ENCODE measurements at regions not wholly inside any gene's neighbourhood (a gene's known extent, or its start where the extent isn't known, plus 50 kb on each side); places are given as distances from the start of the nearest gene placed in this dataset.
"Not testable (repeated sequence)": the region's sequence is repeated elsewhere in the genome, so short reads cannot be mapped to it uniquely, and the experiment has no call there.

DNA sequence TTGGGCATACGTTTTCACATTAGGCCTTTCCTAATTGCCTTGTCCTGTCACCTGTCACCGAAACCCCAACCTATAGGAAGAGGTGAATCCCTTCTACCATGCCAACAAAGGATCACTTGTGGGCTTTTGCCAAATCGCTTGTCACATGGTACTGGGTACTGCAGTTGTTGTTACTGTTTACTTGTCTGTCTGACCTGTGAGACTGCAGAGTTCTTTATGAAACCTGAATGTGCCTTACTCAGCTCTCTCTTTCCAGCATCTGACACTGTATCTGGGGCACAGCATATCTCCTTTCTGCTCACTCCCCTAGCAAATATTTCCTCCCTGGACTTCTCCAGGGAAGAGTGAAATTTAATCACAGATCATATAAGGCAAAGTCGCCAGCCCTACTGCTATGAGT is 1272.4 kb downstream of the CDH8 start:
- DNase-seq: no peak

DNA sequence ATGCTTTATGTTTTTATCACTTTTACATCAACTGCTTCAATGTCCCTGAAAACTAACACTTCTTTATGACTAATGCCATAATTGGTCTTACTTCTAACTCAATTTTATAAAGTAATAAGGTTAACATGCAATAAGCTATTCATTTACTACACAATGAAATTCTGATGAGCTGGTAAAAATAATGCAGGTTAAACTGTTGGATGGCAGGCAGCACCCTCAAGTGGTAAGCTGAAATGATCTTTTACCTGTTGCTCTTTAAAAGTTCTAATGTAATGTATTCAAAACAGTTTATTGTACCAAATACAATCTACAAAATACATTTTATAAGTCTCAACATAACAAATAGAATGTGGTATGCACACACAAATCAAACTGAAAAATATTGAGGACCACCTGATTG is 1280.3 kb downstream of the CDH8 start:
- peak in 1 of 2 experiments; percentile 6 for DNase-seq

DNA sequence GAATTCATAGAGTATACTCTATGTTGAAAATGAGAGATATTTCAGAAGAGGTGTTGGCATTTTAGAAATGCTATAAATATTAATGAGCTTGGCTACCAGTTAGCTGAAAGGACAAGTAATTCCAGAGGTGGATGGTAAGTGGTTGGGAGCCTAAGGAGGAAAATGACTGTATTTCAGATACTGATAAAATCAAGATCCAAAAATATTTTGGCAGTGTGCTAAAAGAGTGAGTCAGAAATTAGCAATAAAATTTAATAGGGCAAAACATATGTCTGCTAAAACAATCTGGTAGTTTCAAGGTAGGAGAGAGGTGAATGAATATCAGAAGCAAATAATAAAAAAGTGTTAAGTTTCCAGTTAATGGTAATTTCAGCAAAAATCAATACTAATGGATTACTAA is 1287.9 kb downstream of the CDH8 start:
- no peak for DNase-seq

DNA sequence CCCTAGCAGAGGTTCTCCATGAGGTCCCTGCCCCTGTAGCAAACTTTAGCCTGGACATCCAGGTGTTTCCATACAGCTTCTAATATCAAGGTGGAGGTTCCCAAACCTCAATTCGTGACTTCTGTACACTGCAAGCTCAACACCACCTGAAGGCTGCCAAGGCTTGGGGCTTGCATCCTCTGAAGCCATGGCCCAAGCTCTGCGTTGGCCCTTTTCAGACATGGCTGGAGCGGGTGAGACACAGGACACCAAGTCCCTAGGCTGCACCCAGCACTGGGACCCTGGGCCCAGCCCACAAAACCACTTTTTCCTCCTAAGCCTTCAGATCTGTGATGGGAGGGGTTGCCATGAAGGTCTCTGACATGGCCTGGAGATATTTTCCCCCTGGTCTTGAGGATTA is 1292.0 kb downstream of the CDH8 start:
- DNase-seq: no peak

DNA sequence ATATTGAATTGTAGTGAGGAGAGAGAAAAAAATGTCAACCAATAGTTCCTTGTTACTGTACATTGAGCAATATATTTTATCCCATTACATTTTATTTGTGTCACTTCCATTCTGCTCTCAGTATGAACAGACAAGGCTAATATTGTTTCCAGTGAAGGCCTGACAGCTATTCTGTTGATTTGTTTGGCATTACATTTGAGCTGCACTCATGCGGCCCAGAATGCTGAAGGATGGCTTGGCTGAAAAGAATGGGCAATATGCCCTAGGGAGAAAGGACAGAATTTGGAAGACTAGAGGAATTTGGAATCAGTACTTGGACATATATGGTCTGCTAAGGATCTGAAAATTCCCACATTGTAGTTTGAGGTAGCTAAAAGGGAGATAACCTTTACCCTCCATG is 1294.4 kb downstream of the CDH8 start:
- DNase-seq: no peak

DNA sequence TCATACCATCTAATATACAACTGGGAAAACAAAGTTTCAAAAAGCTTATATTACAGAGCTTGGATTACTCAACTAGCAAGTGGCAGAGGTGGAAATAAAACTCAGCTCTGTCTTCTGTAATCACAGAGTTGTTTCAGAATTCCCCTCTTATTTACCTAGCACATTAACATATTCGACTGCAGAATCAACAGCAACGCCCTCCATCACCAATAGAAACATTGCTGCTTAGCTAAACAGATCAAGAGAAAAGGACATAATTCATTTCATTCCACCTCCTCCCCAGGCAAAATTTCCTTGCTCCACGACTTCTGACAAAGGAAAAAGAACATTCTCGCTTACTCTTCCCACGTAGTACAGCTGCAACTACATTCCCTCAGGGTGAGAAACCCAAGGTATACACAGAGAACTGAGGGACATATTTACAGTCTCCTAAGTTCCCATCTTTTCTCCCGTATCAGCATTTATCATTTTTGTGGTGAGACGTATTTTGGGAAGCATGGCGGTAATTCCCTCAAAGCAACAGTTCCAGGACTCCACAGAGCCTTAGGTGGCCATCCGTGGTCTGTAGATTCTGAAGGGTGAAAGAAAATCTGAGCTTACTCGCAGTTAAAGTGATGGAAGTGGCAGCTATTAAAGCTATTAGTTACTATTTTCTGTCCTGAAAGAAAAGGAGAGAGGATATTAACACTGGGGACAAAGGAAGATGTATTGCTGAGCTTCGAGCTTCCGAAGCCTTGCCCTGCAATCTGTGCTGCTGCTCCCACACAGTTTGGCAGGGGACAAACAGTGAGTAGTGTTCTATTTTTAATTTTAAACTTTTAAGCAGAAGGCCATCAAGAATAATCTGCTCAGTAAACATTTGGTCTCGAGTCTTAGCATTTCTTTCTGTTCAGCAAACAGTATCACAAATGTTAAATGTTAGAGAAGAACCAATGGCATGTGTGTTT is 1296.2 kb downstream of the CDH8 start:
- no peak for DNase-seq

DNA sequence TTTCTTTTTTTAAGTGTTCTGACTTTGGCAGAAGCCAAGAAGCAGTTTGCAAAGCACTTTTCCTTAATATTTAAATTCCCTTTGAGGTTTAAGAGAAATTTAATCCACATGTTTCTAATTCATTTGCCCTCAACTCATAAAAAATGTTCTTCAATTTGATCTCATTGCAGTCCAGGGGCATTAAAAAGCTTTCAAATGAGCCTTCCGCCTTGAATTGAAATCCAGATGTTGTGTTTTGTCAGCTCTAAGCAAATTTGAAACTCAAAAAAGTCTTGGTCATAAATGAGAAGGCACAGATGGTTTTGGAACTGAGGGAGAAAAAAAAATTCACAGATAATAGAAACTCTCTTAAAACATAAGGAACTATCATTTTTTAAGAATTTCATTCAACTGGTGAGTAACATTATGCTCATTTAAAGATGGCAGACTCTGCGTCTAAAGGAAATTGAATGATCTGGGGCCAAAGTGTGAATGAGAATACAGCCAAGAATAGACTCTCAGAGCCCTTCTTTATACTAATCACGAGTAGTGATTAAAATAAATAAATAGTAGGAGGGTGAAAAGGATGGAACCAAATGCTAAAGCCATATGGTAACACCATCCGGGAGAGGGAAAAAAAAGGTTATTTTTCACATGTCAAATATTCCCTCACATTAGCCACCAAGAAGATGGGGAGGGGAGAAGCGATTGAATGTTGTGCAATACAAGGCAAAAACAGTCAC is 1304.7 kb downstream of the CDH8 start:
- no peak for DNase-seq

DNA sequence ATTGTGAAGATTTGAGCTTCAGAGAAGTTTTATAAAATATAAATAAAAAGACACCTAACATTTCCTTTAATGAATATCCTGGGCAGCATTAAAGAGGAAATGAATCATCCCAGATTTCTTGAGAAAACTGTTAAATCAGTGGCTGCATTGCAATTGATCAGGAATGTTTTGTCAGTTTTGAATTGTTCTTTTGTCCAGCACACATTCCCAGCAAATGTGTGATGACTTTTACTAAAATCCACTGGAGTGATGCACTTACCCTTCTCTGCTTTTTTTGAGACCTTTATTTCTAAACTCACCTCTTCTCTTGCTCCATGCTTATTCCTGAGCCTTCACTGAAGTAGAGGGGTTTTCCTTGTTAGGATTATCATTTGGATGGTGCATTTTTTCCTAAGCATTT is 1307.2 kb downstream of the CDH8 start:
- DNase-seq: no peak

DNA sequence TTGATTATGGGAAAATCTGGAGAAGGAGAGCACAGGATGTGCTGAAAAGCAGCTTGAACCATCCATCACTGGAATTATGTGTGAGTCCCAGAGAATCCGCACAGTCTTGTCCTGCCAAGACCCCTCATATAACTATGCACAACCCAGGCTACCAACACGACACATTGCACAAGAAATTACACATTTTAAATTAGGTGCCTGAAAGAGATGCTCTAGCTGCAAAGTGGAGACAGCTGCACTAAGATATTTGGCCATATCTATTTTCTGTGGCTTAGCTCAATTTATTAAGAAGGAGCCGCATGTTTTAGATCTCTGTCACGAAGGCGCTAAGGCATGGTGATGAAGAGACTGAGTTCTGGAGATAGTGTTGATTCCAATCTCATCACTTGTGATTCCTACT is 1308.4 kb downstream of the CDH8 start:
- DNase-seq: no peak

DNA sequence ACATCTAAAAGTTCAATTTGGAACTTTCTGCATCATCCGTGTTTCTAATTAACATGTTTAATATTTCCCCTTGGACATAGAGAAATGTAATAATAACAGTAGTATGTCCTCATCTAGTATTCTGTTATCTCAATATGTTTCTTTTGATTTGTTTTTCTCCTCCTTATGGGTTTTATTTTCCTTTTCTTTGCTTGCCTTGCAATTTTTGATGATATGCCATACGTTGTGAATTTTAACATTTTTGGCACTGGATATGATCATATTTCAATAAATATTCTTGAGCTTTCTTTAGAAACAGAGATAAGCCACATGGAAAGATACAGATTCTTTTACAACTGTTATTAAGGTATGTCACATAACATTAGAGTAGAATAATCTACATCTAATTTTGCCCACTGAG is 1316.2 kb downstream of the CDH8 start:
- DNase-seq: no peak

DNA sequence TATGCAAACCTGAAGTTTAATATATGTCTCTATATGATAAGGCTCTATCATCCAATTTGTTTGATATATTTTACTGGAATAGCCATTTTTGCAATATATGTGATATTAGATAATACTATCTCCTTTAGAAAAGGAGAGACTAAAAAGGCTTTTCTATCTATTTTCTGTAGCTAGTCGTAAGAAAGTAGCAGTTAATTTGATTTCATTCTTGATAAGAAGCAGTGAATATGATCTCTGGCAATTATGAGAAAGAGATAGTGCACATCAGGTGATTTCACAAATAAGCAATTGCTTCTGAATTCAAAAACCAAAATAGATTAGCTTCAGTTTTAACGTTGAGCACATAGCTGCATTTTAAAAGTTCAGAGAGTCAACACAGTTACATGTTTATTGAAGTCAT is 1318.4 kb downstream of the CDH8 start:
- DNase-seq: no peak

DNA sequence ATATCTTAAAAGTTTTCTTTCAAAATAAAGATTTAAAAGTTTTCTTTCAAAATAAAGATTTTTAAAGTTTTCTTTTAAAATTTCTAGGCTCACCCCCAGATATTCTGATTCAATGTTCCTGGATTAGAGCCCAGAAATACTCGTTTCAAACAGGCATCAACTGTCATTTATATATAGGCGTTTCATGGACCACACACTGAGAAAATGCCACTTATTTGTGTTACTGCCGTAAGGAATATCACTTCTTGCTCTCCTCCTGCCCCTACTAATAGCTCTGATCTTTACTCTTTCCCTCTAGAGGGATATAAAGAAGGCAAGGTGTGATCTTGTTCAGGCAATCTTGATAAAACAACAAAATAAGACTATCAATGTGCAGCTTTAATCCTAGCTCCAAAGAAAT is 1324.1 kb downstream of the CDH8 start:
- DNase-seq: no peak

DNA sequence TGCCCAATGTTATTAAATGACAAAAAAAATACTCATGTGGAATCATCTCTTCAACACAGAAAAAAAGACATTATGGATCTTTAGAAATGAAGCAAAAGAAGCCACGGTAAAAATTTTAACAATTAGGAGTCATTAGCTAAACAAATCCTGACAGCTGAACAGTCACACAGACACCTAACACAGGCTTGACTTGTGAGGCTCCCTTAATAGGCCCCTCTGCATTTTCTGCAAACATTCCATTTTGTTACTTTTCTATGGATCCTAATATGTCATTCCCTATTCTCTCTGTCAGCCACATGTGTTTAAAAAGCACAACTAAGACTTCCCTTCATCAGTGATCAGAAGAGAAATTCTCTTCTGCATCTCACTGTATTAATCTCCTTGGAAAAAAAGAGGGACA is 1331.5 kb downstream of the CDH8 start:
- DNase-seq: no peak

DNA sequence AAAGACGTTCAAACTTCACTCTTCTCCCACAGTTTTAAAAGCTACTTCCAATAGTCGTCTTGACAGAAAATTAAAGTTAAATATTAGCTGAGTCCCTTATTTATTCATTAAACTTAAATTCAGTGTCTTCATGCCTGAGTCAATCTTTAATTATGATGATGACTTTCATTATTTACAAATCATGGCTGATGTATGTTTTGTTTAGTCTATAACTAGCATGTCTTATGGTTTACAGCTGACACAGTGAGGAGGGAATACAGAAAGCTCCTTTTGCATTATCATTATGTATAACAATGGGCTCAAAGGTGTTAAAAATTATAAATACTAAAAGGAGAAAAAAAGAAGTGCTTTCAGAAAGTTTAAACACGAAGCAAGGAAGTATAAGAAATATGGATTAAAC is 1333.1 kb downstream of the CDH8 start:
- DNase-seq: no peak

DNA sequence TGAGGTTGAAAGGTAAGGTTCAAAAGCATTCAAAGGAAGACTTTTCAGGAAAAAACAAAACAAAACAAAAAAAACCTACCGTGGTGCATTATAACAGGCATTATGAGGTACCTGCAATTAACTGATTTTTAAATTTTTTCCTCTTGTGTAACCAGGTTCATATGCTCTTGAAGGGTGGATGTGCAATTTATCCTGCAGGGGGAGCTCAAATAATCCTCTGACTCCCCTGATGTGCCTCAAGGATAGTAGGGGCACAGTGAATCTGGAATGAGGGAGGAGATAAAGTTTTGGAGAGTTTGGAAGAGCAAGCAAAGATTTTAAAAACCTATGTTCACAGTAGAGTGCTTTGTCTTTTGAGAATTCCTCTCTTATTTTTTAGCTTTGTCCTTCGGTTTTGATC is 1349.4 kb downstream of the CDH8 start:
- DNase-seq: no peak

DNA sequence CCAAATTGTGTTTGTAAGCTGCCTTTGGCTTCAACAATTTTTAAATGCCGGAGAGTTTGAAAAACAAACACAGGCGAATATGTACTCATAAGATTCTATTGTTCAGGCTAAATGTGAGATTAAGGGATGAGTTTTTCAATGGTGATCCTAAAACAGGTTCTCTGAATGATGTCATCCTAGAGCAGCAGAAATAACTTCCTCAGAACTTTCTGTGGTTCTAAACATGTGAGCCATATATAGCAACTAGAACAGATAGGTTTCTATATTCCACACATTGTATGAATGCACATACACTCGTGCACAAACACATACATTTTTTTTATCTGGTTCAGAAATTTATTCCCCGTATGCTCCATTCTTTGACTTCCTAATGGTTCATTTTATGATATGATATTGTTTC is 1352.2 kb downstream of the CDH8 start:
- DNase-seq: no peak

DNA sequence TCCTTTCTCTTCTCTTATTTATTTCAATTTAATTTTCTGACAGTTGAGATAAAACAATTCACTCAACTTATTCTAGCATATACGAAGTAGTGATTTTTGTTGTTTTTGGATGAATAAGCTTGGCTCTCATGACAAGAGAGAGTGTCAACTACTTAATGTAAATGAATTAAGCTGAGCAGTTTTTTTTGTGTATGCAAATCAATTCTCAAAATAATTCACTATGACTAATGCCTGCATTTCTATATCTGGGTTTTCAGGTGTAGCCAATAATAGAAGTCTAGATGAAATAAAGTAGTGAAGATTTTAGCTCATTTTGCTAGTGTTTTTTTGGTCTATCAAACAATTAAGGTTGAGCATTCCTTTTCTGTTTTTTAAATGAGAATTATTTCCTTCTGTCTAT is 1354.0 kb downstream of the CDH8 start:
- DNase-seq: no peak

DNA sequence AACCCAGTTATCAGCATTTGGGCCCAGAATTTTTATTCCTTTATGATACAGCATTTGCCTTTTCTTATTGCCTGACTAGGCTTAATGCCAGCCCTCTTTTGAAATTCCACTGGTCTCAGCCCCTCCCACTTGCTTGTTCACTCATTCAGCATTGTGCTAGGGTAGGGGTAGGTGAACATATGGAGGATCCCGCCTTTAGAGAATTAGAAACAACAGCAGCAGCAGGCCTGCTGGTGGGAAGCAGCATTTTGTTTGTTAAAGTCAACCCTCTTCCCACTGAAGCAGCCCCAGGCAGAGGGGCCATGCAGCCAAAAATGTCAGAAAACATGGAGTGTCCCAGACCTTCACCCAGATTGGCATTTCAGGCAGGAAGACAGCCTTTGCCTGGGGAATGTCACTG is 1355.2 kb downstream of the CDH8 start:
- DNase-seq: no peak

DNA sequence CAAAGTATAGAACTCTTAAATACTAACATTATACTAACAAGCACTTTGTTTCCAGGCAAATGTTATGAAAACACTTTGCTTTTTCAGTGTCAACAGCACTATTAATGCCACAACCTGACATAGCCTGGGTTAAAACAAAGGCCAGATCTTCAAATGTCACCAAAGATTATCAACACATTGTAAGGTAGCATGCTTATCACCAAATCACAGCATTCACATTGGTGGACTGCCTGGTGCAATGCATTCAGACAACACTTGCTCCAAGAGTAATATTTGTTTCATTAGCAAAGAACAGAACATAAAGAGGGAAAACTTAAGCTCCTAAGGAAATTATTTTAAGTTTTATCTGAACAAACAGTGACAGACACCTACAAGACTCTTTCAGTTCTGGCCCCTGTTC is 1361.2 kb downstream of the CDH8 start:
- DNase-seq: no peak

DNA sequence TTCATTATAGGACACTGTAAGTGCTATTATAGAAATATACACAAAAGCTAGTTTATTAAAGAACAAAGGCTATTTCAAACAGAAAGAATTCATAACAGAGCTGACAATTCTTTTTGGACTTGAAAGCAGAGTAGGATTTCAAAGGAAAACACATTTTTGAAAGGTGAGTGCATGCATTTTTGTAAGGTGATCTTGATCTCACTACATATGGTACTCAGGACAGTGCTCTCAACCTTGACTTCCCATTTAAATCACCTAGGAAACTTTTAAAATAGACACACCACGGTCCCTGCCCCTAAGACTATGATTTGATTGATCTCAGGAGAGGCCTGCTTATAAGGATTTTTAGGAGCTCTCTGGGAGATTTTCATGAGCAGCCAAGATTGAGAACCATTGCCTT is 1362.0 kb downstream of the CDH8 start:
- DNase-seq: no peak

DNA sequence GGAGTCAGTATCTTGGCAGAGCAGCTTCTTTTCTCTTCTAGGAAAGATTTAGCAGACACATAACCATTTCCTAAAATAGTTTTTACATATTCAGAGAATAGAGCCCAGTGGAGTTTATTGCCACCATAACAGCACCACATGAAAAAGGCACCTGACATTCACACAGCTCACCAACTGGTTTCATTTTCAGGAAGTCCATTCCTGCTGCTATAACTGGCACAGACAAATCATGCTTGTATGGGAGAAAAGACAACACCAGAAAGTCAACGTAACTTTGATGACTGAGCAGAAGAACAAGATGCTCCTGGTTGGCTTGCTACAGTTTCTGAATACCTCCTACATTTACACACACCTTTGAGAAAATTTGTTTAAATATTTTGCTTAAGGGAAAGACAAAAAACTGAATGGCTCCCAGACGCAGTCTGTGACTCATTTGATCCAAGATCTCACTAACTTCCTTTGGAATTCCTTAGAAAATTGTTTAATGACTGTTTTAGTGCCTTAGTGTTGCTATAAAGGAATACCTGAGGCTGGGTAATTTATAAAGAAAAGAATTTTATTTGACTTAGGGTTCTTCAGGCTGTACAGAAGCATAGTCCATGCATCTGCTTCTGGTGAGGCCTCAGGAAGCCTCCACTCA is 1380.6 kb downstream of the CDH8 start:
- DNase-seq: no peak

DNA sequence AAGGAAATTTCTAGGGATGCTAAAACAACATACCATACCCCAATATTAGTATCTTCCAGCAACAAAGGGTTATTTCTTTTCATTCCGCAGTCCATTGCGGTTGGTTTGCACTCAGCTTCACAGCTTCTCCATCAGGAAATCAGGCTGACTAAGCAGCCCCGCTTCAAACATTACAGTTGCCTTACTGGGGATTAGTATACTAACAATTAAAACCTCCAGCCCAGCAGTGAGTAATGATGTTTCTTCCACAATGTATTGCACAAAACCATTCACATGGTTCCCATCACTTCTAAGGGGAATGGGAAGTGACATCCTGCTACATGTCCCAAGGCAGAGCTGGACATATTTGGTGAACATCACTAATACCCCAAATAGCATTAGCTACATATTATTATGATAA is 1384.9 kb downstream of the CDH8 start:
- DNase-seq: no peak

DNA sequence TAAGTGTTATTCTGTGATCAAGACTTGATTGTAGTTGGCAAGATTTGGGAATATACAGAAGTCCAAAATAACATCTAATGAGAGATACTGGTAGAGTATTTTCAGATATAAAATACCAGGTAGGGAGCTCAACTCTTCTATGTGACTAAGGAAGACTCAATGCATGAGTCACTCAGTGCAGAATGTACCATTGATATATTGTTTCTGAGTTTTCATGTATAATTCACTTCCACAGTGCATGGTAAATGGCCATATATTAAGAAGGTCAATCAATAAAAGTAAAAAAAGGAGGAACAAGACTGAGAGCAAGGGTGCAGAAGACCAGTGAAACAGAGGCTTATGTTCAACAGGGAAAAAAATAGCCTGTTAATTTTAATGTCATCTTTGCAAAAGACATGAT is 1387.9 kb downstream of the CDH8 start:
- no peak for DNase-seq

DNA sequence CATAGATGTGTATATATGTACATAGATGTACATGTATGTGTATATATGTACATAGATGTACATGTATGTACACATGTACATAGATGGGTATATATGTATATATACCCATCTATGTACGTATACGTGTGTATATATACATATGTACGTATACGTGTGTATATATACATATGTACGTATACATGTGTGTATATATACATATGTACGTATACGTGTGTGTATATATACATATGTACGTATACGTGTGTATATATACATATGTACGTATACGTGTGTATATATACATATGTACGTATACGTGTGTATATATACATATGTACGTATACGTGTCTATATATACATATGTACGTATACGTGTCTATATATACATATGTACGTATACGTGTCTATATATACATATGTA is 1388.8 kb downstream of the CDH8 start:
- not testable (repeated sequence) for DNase-seq
